ENCODE measurements at regions not wholly inside any gene's neighbourhood (a gene's known extent, or its start where the extent isn't known, plus 50 kb on each side); places are given as distances from the start of the nearest gene placed in this dataset.

DNA sequence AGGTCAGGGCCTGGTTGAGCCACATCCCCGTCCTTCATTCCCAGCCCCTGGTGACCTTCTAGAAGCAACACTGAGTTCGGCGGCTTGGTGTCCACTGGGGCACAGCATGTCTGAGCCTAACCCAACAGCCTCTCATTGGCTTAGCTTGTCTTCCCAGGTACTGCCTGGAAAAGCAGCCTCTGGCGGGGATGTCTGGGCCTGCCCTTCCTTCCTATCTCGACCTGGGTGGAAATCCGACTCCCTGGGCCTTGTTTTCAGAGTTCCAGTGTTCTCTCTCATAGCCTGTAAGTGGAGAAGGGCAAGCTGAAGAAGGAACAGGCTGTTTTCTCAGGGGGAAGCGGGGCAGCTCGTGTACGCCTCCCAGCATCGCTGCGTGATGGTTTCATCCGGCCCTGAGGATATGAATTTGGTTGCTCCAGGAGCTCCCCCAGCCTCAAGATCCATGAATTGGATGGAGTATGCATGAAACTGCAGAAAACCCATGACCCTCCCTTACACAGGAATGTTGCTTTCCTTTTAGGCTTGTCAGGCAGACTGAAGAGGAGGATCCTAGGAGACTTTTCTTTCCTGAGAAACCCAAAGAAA is 116.5 kb upstream of the IRF2BP2 start:
- no peaks in the 10 kb centered on the region for H3K9me3 ChIP-seq (ENCODE audit: low read depth)
- H3K79me2 ChIP-seq (ENCODE audit: low read depth): no peaks in the 10 kb centered on the region
- DNase-seq (ENCODE audit: low spot score): peak; percentile 42
- Mint-ChIP-seq H3K4me3 (peak overlapping the region; percentile 18), H3K9me3 (no peaks in the 10 kb centered on the region), H3K27me3 (ENCODE audit: insufficient read depth, low read depth) (peaks cover 13% of the 10 kb centered on the region), H3K4me1 (peaks cover 96% of the 10 kb centered on the region), H3K36me3 (no peaks in the 10 kb centered on the region), H3K27ac (peak overlapping the region; percentile 99)
- no peaks in the 10 kb centered on the region for H3K36me3 ChIP-seq
- H3K4me3 ChIP-seq: no peak overlapping the region
- H3K27ac ChIP-seq: no peak overlapping the region
- H4K20me1 ChIP-seq (ENCODE audit: low read depth): no peaks in the 10 kb centered on the region
- H3K27me3 ChIP-seq: no peaks in the 10 kb centered on the region
- peak overlapping the region; percentile 67 for H2AFZ ChIP-seq (replicated peaks)
- peaks cover 40% of the 10 kb centered on the region for H3F3A ChIP-seq (ENCODE audit: low read depth)
- H3K9ac ChIP-seq: no peak overlapping the region
- TF ChIP-seq, protein P1, sequence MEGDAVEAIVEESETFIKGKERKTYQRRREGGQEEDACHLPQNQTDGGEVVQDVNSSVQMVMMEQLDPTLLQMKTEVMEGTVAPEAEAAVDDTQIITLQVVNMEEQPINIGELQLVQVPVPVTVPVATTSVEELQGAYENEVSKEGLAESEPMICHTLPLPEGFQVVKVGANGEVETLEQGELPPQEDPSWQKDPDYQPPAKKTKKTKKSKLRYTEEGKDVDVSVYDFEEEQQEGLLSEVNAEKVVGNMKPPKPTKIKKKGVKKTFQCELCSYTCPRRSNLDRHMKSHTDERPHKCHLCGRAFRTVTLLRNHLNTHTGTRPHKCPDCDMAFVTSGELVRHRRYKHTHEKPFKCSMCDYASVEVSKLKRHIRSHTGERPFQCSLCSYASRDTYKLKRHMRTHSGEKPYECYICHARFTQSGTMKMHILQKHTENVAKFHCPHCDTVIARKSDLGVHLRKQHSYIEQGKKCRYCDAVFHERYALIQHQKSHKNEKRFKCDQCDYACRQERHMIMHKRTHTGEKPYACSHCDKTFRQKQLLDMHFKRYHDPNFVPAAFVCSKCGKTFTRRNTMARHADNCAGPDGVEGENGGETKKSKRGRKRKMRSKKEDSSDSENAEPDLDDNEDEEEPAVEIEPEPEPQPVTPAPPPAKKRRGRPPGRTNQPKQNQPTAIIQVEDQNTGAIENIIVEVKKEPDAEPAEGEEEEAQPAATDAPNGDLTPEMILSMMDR (IDR thresholded peaks at IDR 0.05): no peak
- no peak for TF ChIP-seq EZH2 (IDR thresholded peaks at IDR 0.05)
- no peak for TF ChIP-seq EZH2phosphoT487 (IDR thresholded peaks at IDR 0.05)
- peak overlapping the region; percentile 53 for H3K4me2 ChIP-seq
- peaks cover 56% of the 10 kb centered on the region for H3K4me1 ChIP-seq

DNA sequence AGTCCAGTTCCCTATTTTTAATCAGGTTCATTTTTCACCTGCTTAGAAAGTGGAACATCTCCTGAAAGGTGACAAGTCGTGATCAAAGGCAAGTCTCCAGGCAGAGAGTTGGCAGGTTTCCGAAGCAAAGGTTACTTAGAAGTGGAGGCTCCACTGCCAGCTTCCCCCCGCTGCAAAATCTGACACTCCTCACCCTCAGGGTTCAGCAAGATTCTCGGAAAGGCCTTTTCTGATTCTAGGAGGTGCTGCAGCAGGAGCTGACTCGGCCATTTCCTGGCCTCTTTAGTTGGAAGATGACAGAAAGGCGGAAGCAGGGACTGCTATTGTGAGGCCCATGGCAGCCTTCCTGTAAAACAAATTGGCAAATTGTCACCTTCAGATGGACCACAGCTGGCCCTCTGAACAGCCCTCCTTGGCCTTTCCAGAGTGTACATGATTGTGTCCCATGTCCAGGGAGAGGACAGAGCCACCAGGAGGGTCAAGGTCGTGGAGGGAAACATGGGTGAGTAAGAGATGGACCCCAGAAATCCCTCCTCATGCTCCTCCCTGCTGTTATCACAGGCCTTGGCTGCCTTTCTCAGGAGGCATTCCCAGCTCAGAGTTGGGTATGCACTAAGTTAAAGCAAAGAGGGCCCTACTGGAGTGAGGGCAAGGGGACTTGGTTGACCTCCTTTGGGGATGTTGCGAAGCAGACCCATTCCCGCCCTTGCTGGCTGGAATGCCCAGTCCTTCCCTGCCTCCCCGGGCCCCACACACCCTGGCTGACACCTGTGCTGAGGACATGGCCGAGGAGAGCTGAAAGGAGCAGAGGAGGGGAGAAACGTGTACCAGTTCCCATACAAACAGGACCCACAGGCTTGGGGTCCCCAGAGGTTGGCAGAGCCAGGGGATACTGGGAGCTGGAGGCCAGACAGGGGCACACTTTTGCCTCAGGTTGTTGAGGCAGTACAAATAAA is 115.5 kb upstream of the IRF2BP2 start:
- no peaks in the 10 kb centered on the region for H3K79me2 ChIP-seq (ENCODE audit: low read depth)
- H3K9me3 Mint-ChIP-seq: no peaks in the 10 kb centered on the region
- H3K27me3 ChIP-seq: no peaks in the 10 kb centered on the region
- peaks cover 40% of the 10 kb centered on the region for H3F3A ChIP-seq (ENCODE audit: low read depth)
- H2AFZ ChIP-seq (replicated peaks): no peak overlapping the region
- H3K4me1 Mint-ChIP-seq: peaks cover 98% of the 10 kb centered on the region
- no peaks in the 10 kb centered on the region for H3K9me3 ChIP-seq (ENCODE audit: low read depth)
- peaks cover 56% of the 10 kb centered on the region for H3K4me1 ChIP-seq
- no peak overlapping the region for H3K4me3 ChIP-seq
- H3K9ac ChIP-seq: no peak overlapping the region
- H3K36me3 Mint-ChIP-seq: no peaks in the 10 kb centered on the region
- H3K27ac ChIP-seq: peak overlapping the region; percentile 55
- H3K27ac Mint-ChIP-seq: peak overlapping the region; percentile 99
- H3K4me3 Mint-ChIP-seq: peak overlapping the region; percentile 38
- H3K4me2 ChIP-seq: peak overlapping the region; percentile 19
- H3K27me3 Mint-ChIP-seq (ENCODE audit: insufficient read depth, low read depth): peaks cover 13% of the 10 kb centered on the region
- no peaks in the 10 kb centered on the region for H4K20me1 ChIP-seq (ENCODE audit: low read depth)
- DNase-seq (ENCODE audit: low spot score): no peak
- no peaks in the 10 kb centered on the region for H3K36me3 ChIP-seq
- TF ChIP-seq, protein P1 (IDR thresholded peaks at IDR 0.05): no peak
- TF ChIP-seq EZH2phosphoT487 (IDR thresholded peaks at IDR 0.05): no peak
- TF ChIP-seq EZH2 (IDR thresholded peaks at IDR 0.05): no peak

DNA sequence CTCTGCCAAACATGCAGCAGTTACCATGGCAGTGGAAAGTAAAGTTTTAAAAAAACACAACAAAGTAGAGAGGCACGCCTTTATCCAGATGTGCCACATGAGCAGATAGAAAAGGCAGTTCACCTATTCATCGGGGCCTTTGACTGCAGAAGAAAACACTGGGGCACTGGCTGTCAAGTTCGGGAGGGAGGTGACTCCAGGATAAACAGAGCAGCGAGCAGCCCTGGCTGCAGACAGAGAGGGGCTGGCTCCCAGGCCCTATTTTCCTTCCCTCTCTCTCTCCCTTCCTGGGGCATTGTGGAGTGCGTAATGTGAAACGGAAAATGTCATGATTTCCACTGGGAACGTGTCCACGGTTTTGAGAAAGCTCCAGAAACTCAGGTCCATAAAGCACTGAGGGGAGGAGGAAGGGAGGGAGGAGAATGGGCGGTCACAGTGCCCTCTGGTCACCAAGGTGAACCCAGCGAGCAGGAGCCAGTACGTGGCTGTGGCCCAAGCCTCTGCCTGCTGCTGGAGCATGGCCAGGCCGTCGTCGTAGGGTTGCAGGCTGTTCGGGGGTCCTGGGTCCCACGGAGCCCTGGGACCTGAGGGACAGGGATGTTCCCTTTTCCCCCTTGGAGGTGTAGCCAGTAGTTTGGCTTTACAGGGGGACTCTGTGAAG is 114.7 kb upstream of the IRF2BP2 start:
- Histone ChIP-seq H3K36me3 (no peaks in the 10 kb centered on the region), H3K9ac (no peak overlapping the region), H3K9me3 (ENCODE audit: low read depth) (no peaks in the 10 kb centered on the region), H2AFZ (replicated peaks) (no peak overlapping the region), H3K27me3 (no peaks in the 10 kb centered on the region), H4K20me1 (ENCODE audit: low read depth) (no peaks in the 10 kb centered on the region), H3F3A (ENCODE audit: low read depth) (peaks cover 40% of the 10 kb centered on the region), H3K4me1 (peaks cover 56% of the 10 kb centered on the region), H3K79me2 (ENCODE audit: low read depth) (no peaks in the 10 kb centered on the region), H3K4me2 (peak overlapping the region; percentile 19), H3K4me3 (no peak overlapping the region), H3K27ac (peak overlapping the region; percentile 55)
- peak overlapping the region; percentile 64 for H3K4me3 Mint-ChIP-seq
- peaks cover 13% of the 10 kb centered on the region for H3K27me3 Mint-ChIP-seq (ENCODE audit: insufficient read depth, low read depth)
- TF ChIP-seq EZH2 (IDR thresholded peaks at IDR 0.05) (no peak), EZH2phosphoT487 (IDR thresholded peaks at IDR 0.05) (no peak)
- TF ChIP-seq, protein P1 (IDR thresholded peaks at IDR 0.05): no peak
- DNase-seq (ENCODE audit: low spot score): peak; percentile 32
- H3K4me1 Mint-ChIP-seq: peaks cover 98% of the 10 kb centered on the region
- H3K36me3 Mint-ChIP-seq: no peaks in the 10 kb centered on the region
- H3K9me3 Mint-ChIP-seq: peaks cover 3% of the 10 kb centered on the region
- peak overlapping the region; percentile 99 for H3K27ac Mint-ChIP-seq

Measured in neural progenitor cell (in vitro differentiated cells).